ENCODE measurements at regions not wholly inside any gene's neighbourhood (a gene's known extent, or its start where the extent isn't known, plus 50 kb on each side); places are given as distances from the start of the nearest gene placed in this dataset.

DNA sequence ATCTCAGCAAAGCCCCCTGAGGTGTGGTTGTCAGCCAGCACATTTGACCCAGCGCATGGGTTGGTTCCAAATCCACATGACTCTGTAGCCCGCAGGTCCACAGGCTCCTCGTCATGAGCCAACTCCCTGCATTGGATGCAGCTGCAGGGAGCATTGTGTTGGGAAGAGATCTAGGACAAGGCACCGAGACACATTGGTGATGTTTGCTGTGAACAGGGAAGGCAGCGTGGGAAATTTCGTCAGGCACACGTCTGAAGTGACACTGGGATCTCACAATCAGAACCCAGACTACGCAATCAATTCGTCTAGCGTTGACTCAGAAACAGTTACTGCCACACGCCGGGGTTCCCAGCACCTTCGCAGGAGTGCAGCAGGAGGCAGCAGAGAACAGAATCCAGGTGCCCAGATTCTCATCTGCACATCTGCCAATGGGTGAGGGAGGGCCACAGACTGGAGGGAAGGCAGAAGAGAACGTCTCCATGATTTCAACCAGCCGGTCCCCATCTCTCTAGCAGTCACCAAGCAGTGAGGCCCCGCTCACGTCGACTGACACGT lies 177.0 kb downstream of the TTLL2 start (continued):
- TF ChIP-seq, protein P1, sequence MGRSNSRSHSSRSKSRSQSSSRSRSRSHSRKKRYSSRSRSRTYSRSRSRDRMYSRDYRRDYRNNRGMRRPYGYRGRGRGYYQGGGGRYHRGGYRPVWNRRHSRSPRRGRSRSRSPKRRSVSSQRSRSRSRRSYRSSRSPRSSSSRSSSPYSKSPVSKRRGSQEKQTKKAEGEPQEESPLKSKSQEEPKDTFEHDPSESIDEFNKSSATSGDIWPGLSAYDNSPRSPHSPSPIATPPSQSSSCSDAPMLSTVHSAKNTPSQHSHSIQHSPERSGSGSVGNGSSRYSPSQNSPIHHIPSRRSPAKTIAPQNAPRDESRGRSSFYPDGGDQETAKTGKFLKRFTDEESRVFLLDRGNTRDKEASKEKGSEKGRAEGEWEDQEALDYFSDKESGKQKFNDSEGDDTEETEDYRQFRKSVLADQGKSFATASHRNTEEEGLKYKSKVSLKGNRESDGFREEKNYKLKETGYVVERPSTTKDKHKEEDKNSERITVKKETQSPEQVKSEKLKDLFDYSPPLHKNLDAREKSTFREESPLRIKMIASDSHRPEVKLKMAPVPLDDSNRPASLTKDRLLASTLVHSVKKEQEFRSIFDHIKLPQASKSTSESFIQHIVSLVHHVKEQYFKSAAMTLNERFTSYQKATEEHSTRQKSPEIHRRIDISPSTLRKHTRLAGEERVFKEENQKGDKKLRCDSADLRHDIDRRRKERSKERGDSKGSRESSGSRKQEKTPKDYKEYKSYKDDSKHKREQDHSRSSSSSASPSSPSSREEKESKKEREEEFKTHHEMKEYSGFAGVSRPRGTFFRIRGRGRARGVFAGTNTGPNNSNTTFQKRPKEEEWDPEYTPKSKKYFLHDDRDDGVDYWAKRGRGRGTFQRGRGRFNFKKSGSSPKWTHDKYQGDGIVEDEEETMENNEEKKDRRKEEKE (IDR thresholded peaks at IDR 0.05) = no peak
- TF ChIP-seq, protein P2, sequence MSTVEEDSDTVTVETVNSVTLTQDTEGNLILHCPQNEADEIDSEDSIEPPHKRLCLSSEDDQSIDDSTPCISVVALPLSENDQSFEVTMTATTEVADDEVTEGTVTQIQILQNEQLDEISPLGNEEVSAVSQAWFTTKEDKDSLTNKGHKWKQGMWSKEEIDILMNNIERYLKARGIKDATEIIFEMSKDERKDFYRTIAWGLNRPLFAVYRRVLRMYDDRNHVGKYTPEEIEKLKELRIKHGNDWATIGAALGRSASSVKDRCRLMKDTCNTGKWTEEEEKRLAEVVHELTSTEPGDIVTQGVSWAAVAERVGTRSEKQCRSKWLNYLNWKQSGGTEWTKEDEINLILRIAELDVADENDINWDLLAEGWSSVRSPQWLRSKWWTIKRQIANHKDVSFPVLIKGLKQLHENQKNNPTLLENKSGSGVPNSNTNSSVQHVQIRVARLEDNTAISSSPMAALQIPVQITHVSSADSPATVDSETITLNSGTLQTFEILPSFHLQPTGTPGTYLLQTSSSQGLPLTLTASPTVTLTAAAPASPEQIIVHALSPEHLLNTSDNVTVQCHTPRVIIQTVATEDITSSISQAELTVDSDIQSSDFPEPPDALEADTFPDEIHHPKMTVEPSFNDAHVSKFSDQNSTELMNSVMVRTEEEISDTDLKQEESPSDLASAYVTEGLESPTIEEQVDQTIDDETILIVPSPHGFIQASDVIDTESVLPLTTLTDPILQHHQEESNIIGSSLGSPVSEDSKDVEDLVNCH (CRISPR knock-in tag; IDR thresholded peaks at IDR 0.05) = no peak
- TF ChIP-seq SATB2 (CRISPR knock-in tag; IDR thresholded peaks at IDR 0.05) (no peak), ZNF556 (CRISPR knock-in tag; IDR thresholded peaks at IDR 0.05; ENCODE audit: borderline replicate concordance) (no peak), SMAD9 (CRISPR knock-in tag; IDR thresholded peaks at IDR 0.05) (no peak), SMAD3 (CRISPR knock-in tag; IDR thresholded peaks at IDR 0.05) (no peak), ZNF543 (CRISPR knock-in tag; IDR thresholded peaks at IDR 0.05) (no peak), ZNF672 (CRISPR knock-in tag; IDR thresholded peaks at IDR 0.05) (no peak), TBX3 (IDR thresholded peaks at IDR 0.05; ENCODE audit: borderline replicate concordance) (no peak), ZBTB21 (CRISPR knock-in tag; IDR thresholded peaks at IDR 0.05) (0 out of 2 replicates have a peak, but pooled peaks have one; percentile 37), ZNF563 (CRISPR knock-in tag; IDR thresholded peaks at IDR 0.05) (no peak), MTF2 (CRISPR knock-in tag; IDR thresholded peaks at IDR 0.05; ENCODE audit: borderline replicate concordance) (no peak), ZNF326 (CRISPR knock-in tag; IDR thresholded peaks at IDR 0.05; ENCODE audit: borderline replicate concordance) (no peak), ZNF10 (CRISPR knock-in tag; IDR thresholded peaks at IDR 0.05; ENCODE audit: borderline replicate concordance, low read depth) (no peak), ZNF292 (CRISPR knock-in tag; IDR thresholded peaks at IDR 0.05; ENCODE audit: borderline replicate concordance, low read depth) (peak; percentile 65; the same call in 1 of the 2 replicates)
- TF ChIP-seq, protein P3, sequence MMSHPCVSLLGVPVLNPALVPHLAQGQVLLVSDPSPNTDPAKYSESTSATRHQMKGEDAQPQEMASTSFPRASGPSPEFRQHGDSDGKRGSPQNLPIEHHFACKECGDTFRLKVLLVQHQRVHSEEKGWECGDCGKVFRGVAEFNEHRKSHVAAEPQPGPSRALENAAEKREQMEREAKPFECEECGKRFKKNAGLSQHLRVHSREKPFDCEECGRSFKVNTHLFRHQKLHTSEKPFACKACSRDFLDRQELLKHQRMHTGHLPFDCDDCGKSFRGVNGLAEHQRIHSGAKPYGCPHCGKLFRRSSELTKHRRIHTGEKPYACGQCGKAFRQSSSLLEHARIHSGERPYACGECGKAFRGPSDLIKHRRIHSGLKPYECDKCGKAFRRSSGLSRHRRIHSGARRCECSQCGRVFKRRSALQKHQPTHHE (CRISPR knock-in tag; IDR thresholded peaks at IDR 0.05; ENCODE audit: borderline replicate concordance) = no peak
- TF ChIP-seq, protein P4, sequence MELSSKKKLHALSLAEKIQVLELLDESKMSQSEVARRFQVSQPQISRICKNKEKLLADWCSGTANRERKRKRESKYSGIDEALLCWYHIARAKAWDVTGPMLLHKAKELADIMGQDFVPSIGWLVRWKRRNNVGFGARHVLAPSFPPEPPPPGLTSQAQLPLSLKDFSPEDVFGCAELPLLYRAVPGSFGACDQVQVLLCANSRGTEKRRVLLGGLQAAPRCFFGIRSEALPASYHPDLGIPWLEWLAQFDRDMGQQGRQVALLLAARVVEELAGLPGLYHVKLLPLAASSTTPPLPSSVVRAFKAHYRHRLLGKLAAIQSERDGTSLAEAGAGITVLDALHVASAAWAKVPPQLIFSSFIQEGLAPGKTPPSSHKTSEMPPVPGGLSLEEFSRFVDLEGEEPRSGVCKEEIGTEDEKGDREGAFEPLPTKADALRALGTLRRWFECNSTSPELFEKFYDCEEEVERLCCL (CRISPR knock-in tag; IDR thresholded peaks at IDR 0.05; ENCODE audit: borderline replicate concordance) = no peak
- TF ChIP-seq, protein P5, sequence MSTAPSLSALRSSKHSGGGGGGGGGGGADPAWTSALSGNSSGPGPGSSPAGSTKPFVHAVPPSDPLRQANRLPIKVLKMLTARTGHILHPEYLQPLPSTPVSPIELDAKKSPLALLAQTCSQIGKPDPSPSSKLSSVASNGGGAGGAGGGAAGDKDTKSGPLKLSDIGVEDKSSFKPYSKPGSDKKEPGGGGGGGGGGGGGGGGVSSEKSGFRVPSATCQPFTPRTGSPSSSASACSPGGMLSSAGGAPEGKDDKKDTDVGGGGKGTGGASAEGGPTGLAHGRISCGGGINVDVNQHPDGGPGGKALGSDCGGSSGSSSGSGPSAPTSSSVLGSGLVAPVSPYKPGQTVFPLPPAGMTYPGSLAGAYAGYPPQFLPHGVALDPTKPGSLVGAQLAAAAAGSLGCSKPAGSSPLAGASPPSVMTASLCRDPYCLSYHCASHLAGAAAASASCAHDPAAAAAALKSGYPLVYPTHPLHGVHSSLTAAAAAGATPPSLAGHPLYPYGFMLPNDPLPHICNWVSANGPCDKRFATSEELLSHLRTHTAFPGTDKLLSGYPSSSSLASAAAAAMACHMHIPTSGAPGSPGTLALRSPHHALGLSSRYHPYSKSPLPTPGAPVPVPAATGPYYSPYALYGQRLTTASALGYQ (CRISPR knock-in tag; IDR thresholded peaks at IDR 0.05) = no peak
- TF ChIP-seq, protein P6, sequence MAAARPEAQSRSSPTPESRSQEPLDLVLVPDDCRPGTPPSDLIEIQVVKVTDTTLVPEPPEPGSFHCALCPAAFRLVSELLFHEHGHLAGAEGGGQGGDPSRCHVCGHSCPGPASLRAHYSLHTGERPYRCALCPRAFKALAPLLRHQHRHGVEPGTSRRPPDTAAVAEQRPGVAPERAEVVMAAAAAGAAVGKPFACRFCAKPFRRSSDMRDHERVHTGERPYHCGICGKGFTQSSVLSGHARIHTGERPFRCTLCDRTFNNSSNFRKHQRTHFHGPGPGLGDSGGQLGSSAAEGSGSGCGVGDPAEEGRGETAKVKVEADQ (CRISPR knock-in tag; IDR thresholded peaks at IDR 0.05; ENCODE audit: borderline replicate concordance) = no peak
